Fibroblast of gingiva (primary cell): ENCODE measurements at regions not wholly inside any gene's neighbourhood (a gene's known extent, or its start where the extent isn't known, plus 50 kb on each side); places are given as distances from the start of the nearest gene placed in this dataset.

ENCODE experiments used
- DNase-seq: peaks from one replicate; pipeline ENCODE4 v3.0.0-alpha.2; 2011; ENCODE audit warnings: low read depth

GRCh38 chr1:243944429-243945160, 94.6 kb upstream of the AKT3 start:
- DNase-seq = no peak

- no peak for DNase-seq
Measured at GRCh38 chr1:243943671-243944428, 93.8 kb upstream of the AKT3 start.

GRCh38 chr1:243942196-243943150, 92.4 kb upstream of the AKT3 start:
- no peak for DNase-seq

GRCh38 chr1:243940451-243940850, 90.4 kb upstream of the AKT3 start:
- no peak for DNase-seq

- DNase-seq = no peak
Measured at GRCh38 chr1:243939167-243939848, 89.3 kb upstream of the AKT3 start.

- no peak for DNase-seq
Measured at GRCh38 chr1:243938208-243938607, 88.2 kb upstream of the AKT3 start.

- no peak for DNase-seq
Measured at GRCh38 chr1:243933495-243933894, 83.5 kb upstream of the AKT3 start.

GRCh38 chr1:243931957-243932356, 81.9 kb upstream of the AKT3 start:
- no peak for DNase-seq

GRCh38 chr1:243930822-243931671, 81.0 kb upstream of the AKT3 start:
- DNase-seq = no peak

GRCh38 chr1:243927381-243927780, 77.3 kb upstream of the AKT3 start:
- DNase-seq = no peak

GRCh38 chr1:243926803-243927245, 76.8 kb upstream of the AKT3 start:
- DNase-seq = peak; percentile 82

- DNase-seq = no peak
Measured at GRCh38 chr1:243926299-243926698, 76.3 kb upstream of the AKT3 start.

GRCh38 chr1:243924588-243925349, 74.7 kb upstream of the AKT3 start:
- peak; percentile 75 for DNase-seq

GRCh38 chr1:243924188-243924587, 74.1 kb upstream of the AKT3 start:
- DNase-seq = peak; percentile 86

- no peak for DNase-seq
Measured at GRCh38 chr1:243923292-243924171, 73.5 kb upstream of the AKT3 start.

- DNase-seq = no peak
Measured at GRCh38 chr1:243921111-243921510, 71.1 kb upstream of the AKT3 start.

- no peak for DNase-seq
Measured at GRCh38 chr1:243917863-243918565, 68.0 kb upstream of the AKT3 start.

- peak; percentile 79 for DNase-seq
Measured at GRCh38 chr1:243917177-243917862, 67.3 kb upstream of the AKT3 start.
